ENCODE measurements at regions not wholly inside any gene's neighbourhood (a gene's known extent, or its start where the extent isn't known, plus 50 kb on each side); places are given as distances from the start of the nearest gene placed in this dataset.

DNA sequence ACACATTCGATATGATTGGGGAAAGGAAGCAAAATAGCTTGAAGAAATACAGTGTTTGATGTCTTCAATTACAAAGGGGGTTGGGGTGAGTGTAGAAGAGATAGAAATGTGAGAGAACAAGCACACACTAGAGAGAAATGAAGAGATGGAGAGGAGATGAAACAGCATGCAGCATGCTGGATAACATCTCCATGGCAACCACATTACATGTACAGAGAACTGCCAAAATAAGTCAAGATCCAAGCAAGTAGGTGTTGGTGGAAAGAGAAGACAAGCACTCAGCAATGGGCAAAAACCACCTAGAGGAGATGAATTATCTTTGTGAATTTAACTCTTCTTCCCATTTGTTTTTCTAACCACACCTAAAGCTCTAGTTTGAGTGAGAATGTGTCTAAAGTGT is 289.8 kb downstream of the GRIN2B start:
- Histone ChIP-seq H3K4me3 (no peak overlapping the region), H3K4me1 (no peaks in the 10 kb centered on the region), H3K9me3 (0 out of 3 replicates have a peak, but pooled peaks cover 3% of the 10 kb centered on the region), H3K4me2 (no peak overlapping the region), H3K27ac (no peak overlapping the region)
- FAIRE-seq: no peak
- no peak for DNase-seq (ENCODE audit: low read depth in 1 of 2, low spot score in 1 of 2)
- 20% methylated on average over 1 of the region's 1 CpG for WGBS (ENCODE audit: missing lambda C conversion rate)
- no peak for TF ChIP-seq MAZ (IDR thresholded peaks at IDR 0.05; ENCODE audit: borderline replicate concordance, low read depth, low read length)
- POLR2A ChIA-PET: no interaction called here
- CTCF ChIA-PET: no interaction called here
- no peak for ATAC-seq

DNA sequence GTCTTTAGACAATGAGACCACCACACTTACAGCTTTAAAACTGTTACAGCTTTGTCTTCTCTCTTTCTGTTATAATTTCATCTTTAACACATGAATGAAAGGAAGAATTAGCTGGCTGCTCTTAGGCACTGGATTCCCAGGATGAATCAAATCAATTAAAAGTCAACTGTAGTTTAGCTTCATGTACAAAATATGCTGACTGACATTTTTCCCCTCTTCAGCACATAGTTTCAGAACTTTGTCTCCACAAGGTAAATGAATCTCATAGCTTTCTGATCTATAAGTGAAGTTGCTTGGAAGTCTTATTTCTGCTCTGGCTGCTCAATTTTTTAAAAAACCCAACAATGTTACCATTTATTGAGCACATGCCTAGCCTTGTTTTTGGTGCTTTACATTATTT is 293.8 kb downstream of the GRIN2B start:
- ChIA-PET CTCF (interaction anchor here (1.2 to 1.4 kb wide), 2 partner anchors 10 to 12 kb away, joined by 3 read pairs; no protein-coding TSS in a partner anchor), POLR2A (no interaction called here)
- no peak for DNase-seq (ENCODE audit: low read depth in 1 of 2, low spot score in 1 of 2)
- H3K9me3 ChIP-seq: no peaks in the 10 kb centered on the region
- ATAC-seq: no peak
- H3K4me1 ChIP-seq: no peaks in the 10 kb centered on the region
- TF ChIP-seq KDM5A (IDR thresholded peaks at IDR 0.05) (no peak), MAFK (IDR thresholded peaks at IDR 0.05; ENCODE audit: partially characterized antibody) (peak; percentile 85)
- no peak overlapping the region for H3K27ac ChIP-seq
- H3K4me3 ChIP-seq: no peak overlapping the region
- no peak for FAIRE-seq
- no peak overlapping the region for H3K4me2 ChIP-seq

DNA sequence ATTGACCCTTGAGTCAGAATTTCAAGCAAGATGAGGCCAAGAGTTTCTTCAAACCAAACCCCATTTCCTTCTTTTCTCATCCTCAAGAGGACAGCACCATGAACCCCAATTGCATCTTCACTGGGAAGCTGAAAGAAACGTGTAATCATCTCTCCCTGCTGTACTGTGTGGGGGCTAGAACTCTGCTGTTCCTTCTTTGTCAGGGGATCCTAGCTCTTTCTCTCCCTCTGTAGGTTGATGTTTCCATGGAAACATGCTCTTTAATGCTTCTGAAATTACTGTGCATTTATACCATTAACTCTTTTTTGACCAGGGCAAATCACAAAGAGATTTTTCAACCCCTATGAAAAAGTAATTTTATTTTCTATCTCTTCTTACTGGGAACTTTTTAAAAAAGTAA is 295.1 kb downstream of the GRIN2B start:
- DNase-seq (ENCODE audit: low read depth in 1 of 2, low spot score in 1 of 2): no peak
- no peaks in the 10 kb centered on the region for H3K4me1 ChIP-seq
- ATAC-seq: no peak
- no peaks in the 10 kb centered on the region for H3K9me3 ChIP-seq
- no peak overlapping the region for H3K27ac ChIP-seq
- no peak for TF ChIP-seq FOSB (CRISPR knock-in tag; IDR thresholded peaks at IDR 0.05)
- TF ChIP-seq, protein P1, sequence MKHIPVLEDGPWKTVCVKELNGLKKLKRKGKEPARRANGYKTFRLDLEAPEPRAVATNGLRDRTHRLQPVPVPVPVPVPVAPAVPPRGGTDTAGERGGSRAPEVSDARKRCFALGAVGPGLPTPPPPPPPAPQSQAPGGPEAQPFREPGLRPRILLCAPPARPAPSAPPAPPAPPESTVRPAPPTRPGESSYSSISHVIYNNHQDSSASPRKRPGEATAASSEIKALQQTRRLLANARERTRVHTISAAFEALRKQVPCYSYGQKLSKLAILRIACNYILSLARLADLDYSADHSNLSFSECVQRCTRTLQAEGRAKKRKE (CRISPR knock-in tag; IDR thresholded peaks at IDR 0.05; ENCODE audit: low read depth): no peak
- no peak for TF ChIP-seq JUNB (IDR thresholded peaks at IDR 0.05)
- TF ChIP-seq, protein P2, sequence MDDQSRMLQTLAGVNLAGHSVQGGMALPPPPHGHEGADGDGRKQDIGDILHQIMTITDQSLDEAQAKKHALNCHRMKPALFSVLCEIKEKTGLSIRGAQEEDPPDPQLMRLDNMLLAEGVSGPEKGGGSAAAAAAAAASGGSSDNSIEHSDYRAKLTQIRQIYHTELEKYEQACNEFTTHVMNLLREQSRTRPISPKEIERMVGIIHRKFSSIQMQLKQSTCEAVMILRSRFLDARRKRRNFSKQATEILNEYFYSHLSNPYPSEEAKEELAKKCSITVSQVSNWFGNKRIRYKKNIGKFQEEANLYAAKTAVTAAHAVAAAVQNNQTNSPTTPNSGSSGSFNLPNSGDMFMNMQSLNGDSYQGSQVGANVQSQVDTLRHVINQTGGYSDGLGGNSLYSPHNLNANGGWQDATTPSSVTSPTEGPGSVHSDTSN (IDR thresholded peaks at IDR 0.05): no peak
- TF ChIP-seq CHD4 (IDR thresholded peaks at IDR 0.05; ENCODE audit: borderline replicate concordance): no peak
- no peak for TF ChIP-seq FOXS1 (CRISPR knock-in tag; IDR thresholded peaks at IDR 0.05)
- no peak for TF ChIP-seq RNF2 (IDR thresholded peaks at IDR 0.05; ENCODE audit: borderline replicate concordance, low read depth)
- no peak for TF ChIP-seq TFCP2L1 (CRISPR knock-in tag; IDR thresholded peaks at IDR 0.05)
- TF ChIP-seq RFX5 (IDR thresholded peaks at IDR 0.05): no peak
- TF ChIP-seq MAFK (IDR thresholded peaks at IDR 0.05; ENCODE audit: partially characterized antibody): no peak
- TF ChIP-seq, protein P3, sequence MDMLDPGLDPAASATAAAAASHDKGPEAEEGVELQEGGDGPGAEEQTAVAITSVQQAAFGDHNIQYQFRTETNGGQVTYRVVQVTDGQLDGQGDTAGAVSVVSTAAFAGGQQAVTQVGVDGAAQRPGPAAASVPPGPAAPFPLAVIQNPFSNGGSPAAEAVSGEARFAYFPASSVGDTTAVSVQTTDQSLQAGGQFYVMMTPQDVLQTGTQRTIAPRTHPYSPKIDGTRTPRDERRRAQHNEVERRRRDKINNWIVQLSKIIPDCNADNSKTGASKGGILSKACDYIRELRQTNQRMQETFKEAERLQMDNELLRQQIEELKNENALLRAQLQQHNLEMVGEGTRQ (IDR thresholded peaks at IDR 0.05): no peak
- no peak for TF ChIP-seq EHMT2 (IDR thresholded peaks at IDR 0.05; ENCODE audit: low read depth)
- ChIA-PET POLR2A (no interaction called here), CTCF (interaction anchor here (1.2 kb wide), 1 partner anchor 408 kb away, joined by 3 read pairs; no protein-coding TSS in a partner anchor)
- 73% methylated on average over 1 of the region's 1 CpG for WGBS (ENCODE audit: missing lambda C conversion rate)
- FAIRE-seq: no peak
- H3K4me3 ChIP-seq: no peak overlapping the region
- H3K4me2 ChIP-seq: no peak overlapping the region

DNA sequence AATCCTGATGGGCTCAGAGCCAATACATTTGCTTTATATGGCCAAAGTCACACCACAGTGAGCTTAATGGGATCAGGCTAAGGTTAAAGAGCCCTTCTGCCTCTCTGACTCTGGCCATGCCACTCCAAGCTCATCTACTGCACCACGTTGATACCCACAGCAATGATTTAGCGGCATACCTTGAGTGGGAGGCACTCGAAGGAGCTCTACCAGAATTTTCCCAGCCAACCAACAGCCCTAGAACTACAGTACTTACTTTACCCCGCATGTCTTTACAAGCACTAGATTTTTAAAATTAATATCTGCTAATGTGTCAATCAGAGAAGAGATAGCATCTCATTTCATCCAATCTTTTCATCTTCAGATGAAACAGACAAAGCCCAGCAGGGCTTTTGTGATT is 300.5 kb downstream of the GRIN2B start:
- no peaks in the 10 kb centered on the region for H3K9me3 ChIP-seq
- 50% methylated on average over 4 of the region's 4 CpGs for WGBS (ENCODE audit: missing lambda C conversion rate)
- no peak overlapping the region for H3K4me3 ChIP-seq
- FAIRE-seq (no peak), ATAC-seq (no peak), DNase-seq (ENCODE audit: low read depth in 1 of 2, low spot score in 1 of 2) (no peak)
- no peak overlapping the region for H3K4me2 ChIP-seq
- H3K27ac ChIP-seq: no peak overlapping the region
- H3K4me1 ChIP-seq: no peaks in the 10 kb centered on the region
- CTCF ChIA-PET: no interaction called here
- POLR2A ChIA-PET: no interaction called here
- TF ChIP-seq NR3C1 (IDR thresholded peaks at IDR 0.05): no peak
- no peak for TF ChIP-seq JUN (IDR thresholded peaks at IDR 0.05)
- no peak for TF ChIP-seq FOSL2 (IDR thresholded peaks at IDR 0.05)
- no peak for TF ChIP-seq FOSL2 (CRISPR knock-in tag; IDR thresholded peaks at IDR 0.05)
- TF ChIP-seq, protein P4, sequence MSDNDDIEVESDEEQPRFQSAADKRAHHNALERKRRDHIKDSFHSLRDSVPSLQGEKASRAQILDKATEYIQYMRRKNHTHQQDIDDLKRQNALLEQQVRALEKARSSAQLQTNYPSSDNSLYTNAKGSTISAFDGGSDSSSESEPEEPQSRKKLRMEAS (IDR thresholded peaks at IDR 0.05): no peak
- TF ChIP-seq CHD2 (IDR thresholded peaks at IDR 0.05; ENCODE audit: low read length, partially characterized antibody): no peak
- TF ChIP-seq EP300 (IDR thresholded peaks at IDR 0.05): no peak
- TF ChIP-seq MAZ (IDR thresholded peaks at IDR 0.05; ENCODE audit: borderline replicate concordance, low read depth, low read length): no peak
- TF ChIP-seq, protein P5, sequence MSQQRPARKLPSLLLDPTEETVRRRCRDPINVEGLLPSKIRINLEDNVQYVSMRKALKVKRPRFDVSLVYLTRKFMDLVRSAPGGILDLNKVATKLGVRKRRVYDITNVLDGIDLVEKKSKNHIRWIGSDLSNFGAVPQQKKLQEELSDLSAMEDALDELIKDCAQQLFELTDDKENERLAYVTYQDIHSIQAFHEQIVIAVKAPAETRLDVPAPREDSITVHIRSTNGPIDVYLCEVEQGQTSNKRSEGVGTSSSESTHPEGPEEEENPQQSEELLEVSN (IDR thresholded peaks at IDR 0.05; ENCODE audit: borderline replicate concordance, low read depth): no peak
- TF ChIP-seq, protein P6, sequence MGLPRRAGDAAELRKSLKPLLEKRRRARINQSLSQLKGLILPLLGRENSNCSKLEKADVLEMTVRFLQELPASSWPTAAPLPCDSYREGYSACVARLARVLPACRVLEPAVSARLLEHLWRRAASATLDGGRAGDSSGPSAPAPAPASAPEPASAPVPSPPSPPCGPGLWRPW (IDR thresholded peaks at IDR 0.05): no peak
- TF ChIP-seq, protein P7, sequence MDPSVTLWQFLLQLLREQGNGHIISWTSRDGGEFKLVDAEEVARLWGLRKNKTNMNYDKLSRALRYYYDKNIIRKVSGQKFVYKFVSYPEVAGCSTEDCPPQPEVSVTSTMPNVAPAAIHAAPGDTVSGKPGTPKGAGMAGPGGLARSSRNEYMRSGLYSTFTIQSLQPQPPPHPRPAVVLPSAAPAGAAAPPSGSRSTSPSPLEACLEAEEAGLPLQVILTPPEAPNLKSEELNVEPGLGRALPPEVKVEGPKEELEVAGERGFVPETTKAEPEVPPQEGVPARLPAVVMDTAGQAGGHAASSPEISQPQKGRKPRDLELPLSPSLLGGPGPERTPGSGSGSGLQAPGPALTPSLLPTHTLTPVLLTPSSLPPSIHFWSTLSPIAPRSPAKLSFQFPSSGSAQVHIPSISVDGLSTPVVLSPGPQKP (IDR thresholded peaks at IDR 0.05; ENCODE audit: low read depth, low read length): no peak
- TF ChIP-seq, protein P8, sequence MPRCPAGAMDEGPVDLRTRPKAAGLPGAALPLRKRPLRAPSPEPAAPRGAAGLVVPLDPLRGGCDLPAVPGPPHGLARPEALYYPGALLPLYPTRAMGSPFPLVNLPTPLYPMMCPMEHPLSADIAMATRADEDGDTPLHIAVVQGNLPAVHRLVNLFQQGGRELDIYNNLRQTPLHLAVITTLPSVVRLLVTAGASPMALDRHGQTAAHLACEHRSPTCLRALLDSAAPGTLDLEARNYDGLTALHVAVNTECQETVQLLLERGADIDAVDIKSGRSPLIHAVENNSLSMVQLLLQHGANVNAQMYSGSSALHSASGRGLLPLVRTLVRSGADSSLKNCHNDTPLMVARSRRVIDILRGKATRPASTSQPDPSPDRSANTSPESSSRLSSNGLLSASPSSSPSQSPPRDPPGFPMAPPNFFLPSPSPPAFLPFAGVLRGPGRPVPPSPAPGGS (IDR thresholded peaks at IDR 0.05): no peak
- TF ChIP-seq TP53 (CRISPR knock-in tag; IDR thresholded peaks at IDR 0.05): no peak

Data from A549 (cell line).